Gastrocnemius medialis (tissue), 4 donors: ENCODE measurements at regions not wholly inside any gene's neighbourhood (a gene's known extent, or its start where the extent isn't known, plus 50 kb on each side); places are given as distances from the start of the nearest gene placed in this dataset.

Source experiments
- ATAC-seq, 2 donors: fragments of 150-250 bp; one replicate each; pipeline ENCODE4 v1.9.1; 2016
- DNase-seq, 2 donors: peaks; one replicate each; pipeline ENCODE4 v3.0.0-alpha.2; 2019
- H3K27ac ChIP-seq, 4 donors: fragments of 200-600 bp; sonication (generic); 1 replicate in 1 of 4; 2 replicates in 3 of 4; pipeline ENCODE4 v1.5.1; 2016 to 2018; ENCODE audit warnings: mild to moderate bottlenecking in 2 of 4, moderate library complexity in 1 of 4
- H3K27me3 ChIP-seq, 3 donors: fragments of 200-600 bp; sonication (generic) in 2 of 3; 1 replicate in 1 of 3; 2 replicates in 2 of 3; pipeline versions ENCODE4 v1.5.1 to v1.6.0; 2016 to 2019; ENCODE audit warnings: mild to moderate bottlenecking in 1 of 3, moderate library complexity in 1 of 3
- H3K36me3 ChIP-seq, 2 donors: fragments of 200-600 bp; sonication (generic) in 1 of 2; one replicate each; pipeline ENCODE4 v1.5.1; 2017 to 2018
- H3K4me1 ChIP-seq, 2 donors: fragments of 200-600 bp; sonication (generic) in 1 of 2; one replicate each; pipeline ENCODE4 v1.5.1; 2016 to 2017; ENCODE audit warnings: mild to moderate bottlenecking in 2 of 2
- H3K4me3 ChIP-seq, 4 donors: fragments of 200-600 bp; sonication (generic) in 3 of 4; 1 replicate in 1 of 4; 2 replicates in 3 of 4; pipeline ENCODE4 v1.5.1; 2016 to 2019; ENCODE audit warnings: mild to moderate bottlenecking in 2 of 4
- H3K9me3 ChIP-seq, 3 donors: fragments of 200-600 bp; sonication (generic) in 2 of 3; 1 replicate in 1 of 3; 2 replicates in 2 of 3; pipeline ENCODE4 v1.5.1; 2016 to 2019
- POLR2A ChIP-seq, 2 donors: fragments of 450-650 bp; IDR thresholded peaks; one replicate each; pipeline ENCODE4 v1.6.1; 2017; ENCODE audit warnings: antibody characterized with exemption in 2 of 2, mild to moderate bottlenecking in 2 of 2, moderate library complexity in 2 of 2
- in situ Hi-C, 4 donors: fragments of 200-750 bp; cut with MboI; loops; one replicate each; pipeline versions ENCODE4 v1.15.0 to v1.8.0; 2017; ENCODE audit warnings: low sequenced_read_pairs in 4 of 4
- intact Hi-C: fragments of 100-400 bp; cut with DNase I; formaldehyde crosslinking; loops from one replicate; pipeline ENCODE4 v1.15.1; 2023; ENCODE audit warnings: low total_unique reads
- TF ChIP-seq, protein P1 (sequence below), 5 experiments: fragments of 450-650 bp in 3 of 5; fragments of 200-600 bp in 2 of 5; sonication (generic) in 2 of 5; IDR thresholded peaks in 4 of 5; conservative IDR thresholded peaks in 1 of 5; 1 replicate in 4 of 5; 2 replicates in 1 of 5; pipeline ENCODE4 v1.5.1; 2016 to 2019; ENCODE audit warnings: antibody characterized with exemption in 5 of 5, mild to moderate bottlenecking in 3 of 5, moderate library complexity in 3 of 5

- H3K9me3 ChIP-seq: no peaks in the 10 kb centered on the region
- intact Hi-C loops: no loop called here
- H3K27ac ChIP-seq: no peak overlapping the region
- ATAC-seq (no peak), DNase-seq (no peak)
- no peaks in the 10 kb centered on the region for H3K4me1 ChIP-seq
- no peak for TF ChIP-seq POLR2A (IDR thresholded peaks at IDR 0.05)
- TF ChIP-seq, protein P1, sequence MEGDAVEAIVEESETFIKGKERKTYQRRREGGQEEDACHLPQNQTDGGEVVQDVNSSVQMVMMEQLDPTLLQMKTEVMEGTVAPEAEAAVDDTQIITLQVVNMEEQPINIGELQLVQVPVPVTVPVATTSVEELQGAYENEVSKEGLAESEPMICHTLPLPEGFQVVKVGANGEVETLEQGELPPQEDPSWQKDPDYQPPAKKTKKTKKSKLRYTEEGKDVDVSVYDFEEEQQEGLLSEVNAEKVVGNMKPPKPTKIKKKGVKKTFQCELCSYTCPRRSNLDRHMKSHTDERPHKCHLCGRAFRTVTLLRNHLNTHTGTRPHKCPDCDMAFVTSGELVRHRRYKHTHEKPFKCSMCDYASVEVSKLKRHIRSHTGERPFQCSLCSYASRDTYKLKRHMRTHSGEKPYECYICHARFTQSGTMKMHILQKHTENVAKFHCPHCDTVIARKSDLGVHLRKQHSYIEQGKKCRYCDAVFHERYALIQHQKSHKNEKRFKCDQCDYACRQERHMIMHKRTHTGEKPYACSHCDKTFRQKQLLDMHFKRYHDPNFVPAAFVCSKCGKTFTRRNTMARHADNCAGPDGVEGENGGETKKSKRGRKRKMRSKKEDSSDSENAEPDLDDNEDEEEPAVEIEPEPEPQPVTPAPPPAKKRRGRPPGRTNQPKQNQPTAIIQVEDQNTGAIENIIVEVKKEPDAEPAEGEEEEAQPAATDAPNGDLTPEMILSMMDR (IDR thresholded peaks at IDR 0.05 in 4 of 5, conservative IDR thresholded peaks at IDR 0.05 in 1 of 5): no peak
- H3K4me3 ChIP-seq: no peak overlapping the region
- no peaks in the 10 kb centered on the region for H3K27me3 ChIP-seq
- no peaks in the 10 kb centered on the region for H3K36me3 ChIP-seq
- in situ Hi-C loops: no loop called here
These were observed 337.0 kb downstream of the CYRIA start for GRCh38 chr2:16328521-16329190.

DNA sequence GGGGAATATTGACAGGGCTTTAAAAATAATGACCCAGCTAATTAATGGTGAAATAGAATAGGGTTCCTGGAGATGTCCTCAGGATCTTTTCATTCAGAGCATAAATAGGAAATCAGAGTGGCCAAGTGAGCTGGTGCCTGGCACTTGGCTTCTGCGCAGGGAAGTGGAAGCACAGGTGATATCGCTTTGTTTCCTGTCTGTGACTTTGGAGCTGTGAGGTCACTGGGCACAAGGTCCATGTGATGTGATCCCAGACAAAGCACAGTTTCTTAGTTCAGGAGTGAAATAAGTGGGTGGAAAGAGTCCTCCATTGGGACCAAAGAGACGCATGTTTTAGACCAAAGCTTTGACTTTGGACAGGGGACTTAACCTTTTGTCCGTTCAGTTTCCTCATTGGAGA, 338.3 kb downstream of the CYRIA start:
- H3K4me3 ChIP-seq: no peak overlapping the region
- ATAC-seq: no peak
- H3K4me1 ChIP-seq: no peaks in the 10 kb centered on the region
- H3K9me3 ChIP-seq: no peaks in the 10 kb centered on the region
- H3K27ac ChIP-seq: no peak overlapping the region
- H3K27me3 ChIP-seq: no peaks in the 10 kb centered on the region
- H3K36me3 ChIP-seq: no peaks in the 10 kb centered on the region
- TF ChIP-seq, protein P1 (IDR thresholded peaks at IDR 0.05 in 4 of 5, conservative IDR thresholded peaks at IDR 0.05 in 1 of 5): no peak
- no peak for TF ChIP-seq POLR2A (IDR thresholded peaks at IDR 0.05)
- no peak for DNase-seq
- intact Hi-C loops: no loop called here
- in situ Hi-C loops: no loop called here

DNA sequence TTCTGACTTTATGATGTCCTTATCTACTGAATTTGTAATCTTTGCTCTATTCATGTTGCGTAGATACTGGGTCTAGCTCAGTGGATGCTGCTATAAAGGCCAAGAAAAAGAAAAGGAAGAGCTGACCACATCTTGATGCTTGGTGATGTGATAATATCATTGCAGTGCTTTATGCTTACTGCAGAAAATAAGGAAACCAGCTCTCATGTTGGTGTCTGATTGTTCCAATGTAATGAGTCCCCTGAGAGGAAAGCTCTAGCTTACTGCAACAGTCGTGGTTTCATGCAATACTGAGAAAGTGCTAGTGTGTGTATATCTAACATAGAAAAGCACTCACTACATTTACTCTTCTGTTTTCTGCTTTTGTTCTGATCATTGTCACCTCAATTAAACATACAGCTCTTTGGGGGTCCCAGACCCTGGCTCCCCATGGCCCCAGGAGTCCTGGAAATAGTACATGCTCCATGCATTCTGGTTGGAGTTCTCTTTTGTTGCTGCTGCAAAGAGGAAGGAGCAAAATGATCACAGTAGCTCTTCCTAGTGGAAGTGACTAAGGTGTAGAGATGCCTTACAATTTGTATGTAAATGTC, 338.8 kb downstream of the CYRIA start:
- no peaks in the 10 kb centered on the region for H3K4me1 ChIP-seq
- DNase-seq: no peak
- in situ Hi-C loops: no loop called here
- no peak overlapping the region for H3K4me3 ChIP-seq
- H3K27me3 ChIP-seq: no peaks in the 10 kb centered on the region
- ATAC-seq: no peak
- intact Hi-C loops: no loop called here
- TF ChIP-seq, protein P1 (IDR thresholded peaks at IDR 0.05 in 4 of 5, conservative IDR thresholded peaks at IDR 0.05 in 1 of 5): no peak
- TF ChIP-seq POLR2A (IDR thresholded peaks at IDR 0.05): no peak
- H3K9me3 ChIP-seq: no peaks in the 10 kb centered on the region
- no peak overlapping the region for H3K27ac ChIP-seq
- no peaks in the 10 kb centered on the region for H3K36me3 ChIP-seq

GRCh38 chr2:16325976-16326510, 339.6 kb downstream of the CYRIA start:
- Histone ChIP-seq H3K9me3 (no peaks in the 10 kb centered on the region), H3K27me3 (no peaks in the 10 kb centered on the region), H3K36me3 (no peaks in the 10 kb centered on the region), H3K27ac (no peak overlapping the region), H3K4me1 (no peaks in the 10 kb centered on the region), H3K4me3 (no peak overlapping the region)
- TF ChIP-seq, protein P1 (IDR thresholded peaks at IDR 0.05 in 4 of 5, conservative IDR thresholded peaks at IDR 0.05 in 1 of 5): no peak
- DNase-seq: no peak
- no peak for ATAC-seq
- in situ Hi-C loops: no loop called here
- intact Hi-C loops: no loop called here
